Fibroblast of lung (primary cell): ENCODE measurements at regions not wholly inside any gene's neighbourhood (a gene's known extent, or its start where the extent isn't known, plus 50 kb on each side); places are given as distances from the start of the nearest gene placed in this dataset.

Source experiments
- DNase-seq, 2 donors: peaks; one replicate each; pipeline versions ENCODE4 v3.0.0 to v3.0.0-alpha.2; 2010; ENCODE audit warnings: low read depth in 2 of 2
- H2AFZ ChIP-seq: 2 replicates; pipeline ENCODE4 v1.5.1; 2012; ENCODE audit warnings: low read length, control low read depth, inconsistent platforms
- H3K27ac ChIP-seq: 2 replicates; pipeline ENCODE4 v1.5.1; 2011; ENCODE audit warnings: low read length, control low read depth; ENCODE audit not compliant: insufficient read depth
- H3K27me3 ChIP-seq: 2 replicates; pipeline ENCODE4 v1.5.1; 2011; ENCODE audit warnings: mild to moderate bottlenecking, low read length; ENCODE audit not compliant: control insufficient read depth, insufficient read depth
- H3K36me3 ChIP-seq: 2 replicates; pipeline ENCODE4 v1.5.1; 2011; ENCODE audit warnings: low read length; ENCODE audit not compliant: control insufficient read depth, insufficient read depth
- H3K4me1 ChIP-seq: 2 replicates; pipeline ENCODE4 v1.5.1; 2011; ENCODE audit warnings: low read length; ENCODE audit not compliant: control insufficient read depth, insufficient read depth; ENCODE audit errors: extremely low read depth
- H3K4me2 ChIP-seq: 2 replicates; pipeline ENCODE4 v1.5.1; 2011; ENCODE audit warnings: low read length, control low read depth; ENCODE audit not compliant: insufficient read depth; ENCODE audit errors: extremely low read depth
- H3K4me3 ChIP-seq, 4 experiments: fragments of 200-600 bp in 1 of 4; sonication (generic) in 1 of 4; replicated peaks in 1 of 4; 2 replicates each; pipeline ENCODE4 v1.5.1; 2011 to 2016; ENCODE audit warnings: low read length in 4 of 4, low read depth in 3 of 4, mild to moderate bottlenecking in 3 of 4, control low read depth in 2 of 4, inconsistent platforms in 1 of 4, mixed read lengths in 1 of 4; ENCODE audit not compliant: insufficient read depth in 1 of 4; ENCODE audit errors: control extremely low read depth in 1 of 4
- H3K79me2 ChIP-seq: 2 replicates; pipeline ENCODE4 v1.5.1; 2012; ENCODE audit warnings: mild to moderate bottlenecking, low read length, inconsistent platforms; ENCODE audit not compliant: control insufficient read depth, insufficient read depth
- H3K9ac ChIP-seq: 2 replicates; pipeline ENCODE4 v1.5.1; 2011; ENCODE audit warnings: mild to moderate bottlenecking, low read length, control low read depth; ENCODE audit not compliant: insufficient read depth
- H3K9me3 ChIP-seq: 2 replicates; pipeline ENCODE4 v1.5.1; 2012; ENCODE audit warnings: low read depth, low read length; ENCODE audit not compliant: control insufficient read depth, insufficient read depth
- H4K20me1 ChIP-seq: 2 replicates; pipeline ENCODE4 v1.5.1; 2011; ENCODE audit warnings: low read length; ENCODE audit not compliant: control insufficient read depth, insufficient read depth; ENCODE audit errors: extremely low read depth
- CTCF ChIP-seq, 2 donors: IDR thresholded peaks in 1 of 2; conservative IDR thresholded peaks in 1 of 2; 1 replicate in 1 of 2; 2 replicates in 1 of 2; pipeline ENCODE4 v1.5.1; 2011 to 2012; ENCODE audit warnings: low read length in 2 of 2, control low read depth in 1 of 2, inconsistent platforms in 1 of 2, low read depth in 1 of 2, mild to moderate bottlenecking in 1 of 2
- EZH2 ChIP-seq: IDR thresholded peaks from 2 replicates; pipeline ENCODE4 v1.5.1; 2012; ENCODE audit warnings: low read length, control low read depth, mild to moderate bottlenecking; ENCODE audit errors: missing control alignments

GRCh38 chr10:62869958-62870357, 53.8 kb upstream of the EGR2 start:
- DNase-seq: peak in 1 of 2 donors; percentile 57
- no peak for TF ChIP-seq CTCF (conservative IDR thresholded peaks at IDR 0.05 in 1 of 2, IDR thresholded peaks at IDR 0.05 in 1 of 2; ENCODE audit: low read depth in 1 of 2, low read length in 2 of 2)
- TF ChIP-seq EZH2: no peak
- no peak overlapping the region for H3K27ac ChIP-seq
- no peaks in the 10 kb centered on the region for H4K20me1 ChIP-seq
- H3K9me3 ChIP-seq: no peaks in the 10 kb centered on the region
- no peak overlapping the region for H3K4me2 ChIP-seq
- H3K36me3 ChIP-seq: no peaks in the 10 kb centered on the region
- H3K4me1 ChIP-seq: no peaks in the 10 kb centered on the region
- no peaks in the 10 kb centered on the region for H3K79me2 ChIP-seq
- no peak overlapping the region for H3K9ac ChIP-seq
- H3K4me3 ChIP-seq: no peak overlapping the region
- no peak overlapping the region for H2AFZ ChIP-seq
- no peaks in the 10 kb centered on the region for H3K27me3 ChIP-seq

- H3K36me3 ChIP-seq: no peaks in the 10 kb centered on the region
- H3K27ac ChIP-seq: no peak overlapping the region
- H3K4me1 ChIP-seq: no peaks in the 10 kb centered on the region
- no peaks in the 10 kb centered on the region for H3K27me3 ChIP-seq
- no peaks in the 10 kb centered on the region for H4K20me1 ChIP-seq
- H3K9me3 ChIP-seq: no peaks in the 10 kb centered on the region
- H3K4me3 ChIP-seq: no peak overlapping the region
- H3K4me2 ChIP-seq: no peak overlapping the region
- H3K79me2 ChIP-seq: no peaks in the 10 kb centered on the region
- no peak overlapping the region for H2AFZ ChIP-seq
- TF ChIP-seq CTCF (conservative IDR thresholded peaks at IDR 0.05 in 1 of 2, IDR thresholded peaks at IDR 0.05 in 1 of 2; ENCODE audit: low read depth in 1 of 2, low read length in 2 of 2): no peak
- no peak for TF ChIP-seq EZH2
- DNase-seq: no peak
- H3K9ac ChIP-seq: no peak overlapping the region
These were observed 50.8 kb upstream of the EGR2 start for GRCh38 chr10:62866941-62867340.

DNA sequence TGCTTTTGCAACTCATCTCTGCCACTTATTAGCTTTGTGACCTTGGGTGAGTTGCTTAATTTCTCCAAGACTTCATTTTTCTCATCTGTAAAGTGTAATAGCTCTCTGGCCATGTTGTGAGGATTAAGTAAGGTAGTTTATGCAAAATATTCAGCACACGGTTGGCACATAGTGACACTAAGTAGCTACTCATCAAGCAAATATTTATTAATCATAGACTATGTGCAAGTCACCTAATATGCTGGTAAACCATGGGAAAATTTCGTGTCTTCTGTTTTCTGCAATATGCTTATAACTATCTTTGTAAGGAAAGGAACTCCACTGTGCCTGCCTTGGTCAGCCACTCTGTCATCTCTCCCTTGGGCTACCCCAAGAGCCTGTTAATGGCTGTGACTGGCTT, 50.3 kb upstream of the EGR2 start:
- TF ChIP-seq CTCF (conservative IDR thresholded peaks at IDR 0.05 in 1 of 2, IDR thresholded peaks at IDR 0.05 in 1 of 2; ENCODE audit: low read depth in 1 of 2, low read length in 2 of 2) (no peak), EZH2 (no peak)
- Histone ChIP-seq H3K4me1 (no peaks in the 10 kb centered on the region), H3K9ac (no peak overlapping the region), H3K9me3 (no peaks in the 10 kb centered on the region), H3K36me3 (no peaks in the 10 kb centered on the region), H3K27me3 (no peaks in the 10 kb centered on the region), H4K20me1 (no peaks in the 10 kb centered on the region), H3K27ac (no peak overlapping the region), H3K4me3 (no peak overlapping the region), H2AFZ (no peak overlapping the region), H3K79me2 (no peaks in the 10 kb centered on the region), H3K4me2 (no peak overlapping the region)
- DNase-seq: peak in 1 of 2 donors; percentile 38
